ENCODE measurements at regions not wholly inside any gene's neighbourhood (a gene's known extent, or its start where the extent isn't known, plus 50 kb on each side); places are given as distances from the start of the nearest gene placed in this dataset.

DNA sequence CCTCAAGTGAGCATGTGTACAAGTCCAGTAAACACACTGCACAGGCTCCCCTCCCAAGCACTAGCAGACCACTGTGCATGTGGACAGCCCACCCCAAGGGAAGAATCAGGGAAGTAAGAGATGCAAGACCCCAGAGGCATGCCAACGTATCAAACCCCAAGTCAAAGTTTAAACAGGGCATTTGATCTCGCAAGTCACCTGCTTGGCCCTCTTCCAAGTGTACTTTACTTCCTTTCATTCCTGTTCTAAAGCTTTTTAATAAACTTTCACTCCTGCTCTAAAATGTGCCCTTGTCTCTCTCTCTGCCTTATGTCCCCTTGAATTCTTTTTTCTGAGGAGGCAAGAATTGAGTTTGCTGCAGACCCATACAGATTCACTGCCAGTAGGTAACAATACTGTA, 201.2 kb upstream of the PARD3B start:
- no peak for DNase-seq (ENCODE audit: low spot score)
- H3K4me1 Mint-ChIP-seq (ENCODE audit: low read depth) = peaks cover 14% of the 10 kb centered on the region
- H3K4me3 Mint-ChIP-seq (ENCODE audit: unreplicated experiment) = no peak overlapping the region

DNA sequence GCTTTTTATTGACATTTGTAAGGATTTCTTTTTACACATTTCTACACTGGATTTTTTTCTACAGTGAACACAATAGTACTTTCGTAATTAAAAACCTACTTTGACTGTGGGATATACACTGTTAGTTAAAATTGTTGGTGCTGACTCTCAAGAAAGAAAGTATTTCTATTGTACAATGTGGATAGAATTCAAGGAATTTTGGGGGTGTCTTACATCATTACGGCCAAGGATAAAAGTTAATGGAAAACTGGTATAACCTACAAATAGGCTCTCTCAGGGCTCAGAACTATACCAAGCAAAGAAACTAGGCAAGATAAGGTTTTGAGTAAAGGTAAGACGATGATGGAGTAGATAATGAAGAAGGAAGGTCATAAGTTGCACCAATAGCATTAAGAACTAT, 198.4 kb upstream of the PARD3B start:
- no peak for DNase-seq (ENCODE audit: low spot score)
- H3K27me3 Mint-ChIP-seq (ENCODE audit: low read depth) = no peaks in the 10 kb centered on the region
- peaks cover 9% of the 10 kb centered on the region for H3K9me3 Mint-ChIP-seq (ENCODE audit: low read depth)
- peaks cover 2% of the 10 kb centered on the region for H3K4me1 Mint-ChIP-seq (ENCODE audit: low read depth)
- no peaks in the 10 kb centered on the region for H3K36me3 Mint-ChIP-seq (ENCODE audit: low read depth)
- no peak overlapping the region for H3K27ac Mint-ChIP-seq (ENCODE audit: unreplicated experiment)
- TF ChIP-seq, protein P1, sequence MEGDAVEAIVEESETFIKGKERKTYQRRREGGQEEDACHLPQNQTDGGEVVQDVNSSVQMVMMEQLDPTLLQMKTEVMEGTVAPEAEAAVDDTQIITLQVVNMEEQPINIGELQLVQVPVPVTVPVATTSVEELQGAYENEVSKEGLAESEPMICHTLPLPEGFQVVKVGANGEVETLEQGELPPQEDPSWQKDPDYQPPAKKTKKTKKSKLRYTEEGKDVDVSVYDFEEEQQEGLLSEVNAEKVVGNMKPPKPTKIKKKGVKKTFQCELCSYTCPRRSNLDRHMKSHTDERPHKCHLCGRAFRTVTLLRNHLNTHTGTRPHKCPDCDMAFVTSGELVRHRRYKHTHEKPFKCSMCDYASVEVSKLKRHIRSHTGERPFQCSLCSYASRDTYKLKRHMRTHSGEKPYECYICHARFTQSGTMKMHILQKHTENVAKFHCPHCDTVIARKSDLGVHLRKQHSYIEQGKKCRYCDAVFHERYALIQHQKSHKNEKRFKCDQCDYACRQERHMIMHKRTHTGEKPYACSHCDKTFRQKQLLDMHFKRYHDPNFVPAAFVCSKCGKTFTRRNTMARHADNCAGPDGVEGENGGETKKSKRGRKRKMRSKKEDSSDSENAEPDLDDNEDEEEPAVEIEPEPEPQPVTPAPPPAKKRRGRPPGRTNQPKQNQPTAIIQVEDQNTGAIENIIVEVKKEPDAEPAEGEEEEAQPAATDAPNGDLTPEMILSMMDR (IDR thresholded peaks at IDR 0.05) = no peak
- H3K4me3 Mint-ChIP-seq (ENCODE audit: unreplicated experiment) = no peak overlapping the region

More for the DNA sequence above, 201.2 kb upstream of the PARD3B start:
- Mint-ChIP-seq H3K27me3 (ENCODE audit: low read depth) (no peaks in the 10 kb centered on the region), H3K36me3 (ENCODE audit: low read depth) (no peaks in the 10 kb centered on the region), H3K9me3 (ENCODE audit: low read depth) (peaks cover 9% of the 10 kb centered on the region), H3K27ac (ENCODE audit: unreplicated experiment) (no peak overlapping the region)
- TF ChIP-seq, protein P1 (IDR thresholded peaks at IDR 0.05) = no peak

DNA sequence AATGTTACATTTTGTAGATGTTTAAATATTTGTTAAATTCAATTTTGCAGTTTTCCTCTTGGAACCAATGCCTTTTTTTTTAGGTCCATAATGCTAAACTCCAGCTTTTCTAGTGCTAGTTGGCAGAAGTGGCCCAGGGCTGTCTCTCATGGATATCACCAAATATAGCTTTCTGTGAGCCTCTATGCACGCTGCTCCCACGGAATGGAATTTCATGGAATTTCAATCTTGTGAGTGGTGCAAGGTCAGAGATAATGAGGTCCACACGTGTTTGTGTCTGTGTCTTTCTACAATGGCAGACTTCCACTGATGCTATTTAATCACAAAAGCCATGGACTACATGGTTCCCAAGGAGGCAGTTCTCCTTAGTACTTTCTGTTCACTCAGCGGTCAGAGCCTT, 191.5 kb upstream of the PARD3B start:
- Mint-ChIP-seq H3K27ac (ENCODE audit: unreplicated experiment) (no peak overlapping the region), H3K4me3 (ENCODE audit: unreplicated experiment) (no peak overlapping the region), H3K9me3 (ENCODE audit: low read depth) (peaks cover 2% of the 10 kb centered on the region), H3K36me3 (ENCODE audit: low read depth) (no peaks in the 10 kb centered on the region), H3K4me1 (ENCODE audit: low read depth) (peaks cover 10% of the 10 kb centered on the region), H3K27me3 (ENCODE audit: low read depth) (no peaks in the 10 kb centered on the region)
- DNase-seq (ENCODE audit: low spot score) = no peak
- TF ChIP-seq, protein P1 (IDR thresholded peaks at IDR 0.05) = no peak

DNA sequence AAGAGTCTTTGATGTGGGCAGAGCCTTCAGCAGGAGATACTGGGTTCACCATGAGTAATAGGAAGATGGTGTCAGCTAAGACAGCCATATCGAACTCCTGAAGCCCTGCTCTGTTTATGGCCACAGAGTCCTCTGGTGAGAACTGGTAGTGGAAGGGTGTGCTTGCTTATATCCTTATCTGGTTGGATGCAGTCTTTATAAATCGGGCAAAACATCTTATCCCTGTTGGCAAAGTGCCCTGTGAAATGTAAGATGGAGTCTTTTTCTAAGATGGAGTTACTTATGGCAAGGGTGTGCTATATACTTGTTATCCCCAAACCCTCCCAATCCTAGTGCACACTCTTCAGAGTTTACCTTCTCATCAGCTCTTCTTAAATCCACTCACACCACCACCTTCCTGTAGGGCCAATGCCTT, 190.8 kb upstream of the PARD3B start:
- Mint-ChIP-seq H3K27me3 (ENCODE audit: low read depth) (no peaks in the 10 kb centered on the region), H3K4me1 (ENCODE audit: low read depth) (peaks cover 10% of the 10 kb centered on the region), H3K9me3 (ENCODE audit: low read depth) (no peaks in the 10 kb centered on the region), H3K36me3 (ENCODE audit: low read depth) (no peaks in the 10 kb centered on the region), H3K4me3 (ENCODE audit: unreplicated experiment) (no peak overlapping the region), H3K27ac (ENCODE audit: unreplicated experiment) (no peak overlapping the region)
- TF ChIP-seq, protein P1 (IDR thresholded peaks at IDR 0.05) = no peak
- DNase-seq (ENCODE audit: low spot score) = no peak

DNA sequence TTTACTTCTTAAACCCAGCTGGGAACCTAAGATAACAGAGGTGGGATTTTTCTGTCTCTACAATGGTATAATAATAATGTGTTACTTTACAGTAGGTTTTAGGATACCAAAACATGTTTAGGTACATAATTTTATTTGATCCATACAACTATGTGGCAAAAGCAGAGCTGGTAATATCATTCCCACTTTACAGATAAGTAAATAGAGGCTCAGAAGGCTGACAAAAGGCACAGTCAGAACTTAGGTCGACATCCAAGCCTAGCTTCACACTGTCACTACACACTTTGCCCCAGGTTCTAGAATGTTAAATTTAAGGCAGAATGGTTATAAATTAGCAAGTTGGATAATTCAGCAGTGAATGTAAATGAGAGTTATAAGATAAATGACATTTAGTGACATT, 189.6 kb upstream of the PARD3B start:
- DNase-seq (ENCODE audit: low spot score) = no peak
- Mint-ChIP-seq H3K9me3 (ENCODE audit: low read depth) (no peaks in the 10 kb centered on the region), H3K27ac (ENCODE audit: unreplicated experiment) (no peak overlapping the region), H3K27me3 (ENCODE audit: low read depth) (no peaks in the 10 kb centered on the region), H3K36me3 (ENCODE audit: low read depth) (no peaks in the 10 kb centered on the region), H3K4me1 (ENCODE audit: low read depth) (peaks cover 10% of the 10 kb centered on the region), H3K4me3 (ENCODE audit: unreplicated experiment) (no peak overlapping the region)
- TF ChIP-seq, protein P1 (IDR thresholded peaks at IDR 0.05) = no peak

All from chondrocyte (in vitro differentiated cells).